ENCODE measurements at regions not wholly inside any gene's neighbourhood (a gene's known extent, or its start where the extent isn't known, plus 50 kb on each side); places are given as distances from the start of the nearest gene placed in this dataset.

- DNase-seq = no peak
- Mint-ChIP-seq H3K9me3 (no peaks in the 10 kb centered on the region), H3K27me3 (peaks cover 9% of the 10 kb centered on the region)
Observed at GRCh38 chr11:13114566-13115379, 105.7 kb downstream of the RASSF10 start.

GRCh38 chr11:13115380-13115675 is 106.2 kb downstream of the RASSF10 start:
- H3K4me1 Mint-ChIP-seq = no peaks in the 10 kb centered on the region
- ATAC-seq (no peak), DNase-seq (no peak)
- H3K27ac Mint-ChIP-seq = no peak overlapping the region
- no peak overlapping the region for H3K4me3 Mint-ChIP-seq
- H3K36me3 Mint-ChIP-seq (ENCODE audit: low read depth) = no peaks in the 10 kb centered on the region
- no peaks in the 10 kb centered on the region for H3K9me3 Mint-ChIP-seq
- peaks cover 9% of the 10 kb centered on the region for H3K27me3 Mint-ChIP-seq

More at GRCh38 chr11:13114566-13115379, 105.7 kb downstream of the RASSF10 start:
- Mint-ChIP-seq H3K36me3 (ENCODE audit: low read depth) (no peaks in the 10 kb centered on the region), H3K4me3 (no peak overlapping the region), H3K27ac (no peak overlapping the region), H3K4me1 (no peaks in the 10 kb centered on the region)
- ATAC-seq = no peak

GRCh38 chr11:13116491-13116890 is 107.4 kb downstream of the RASSF10 start:
- no peaks in the 10 kb centered on the region for H3K36me3 Mint-ChIP-seq (ENCODE audit: low read depth)
- H3K27ac Mint-ChIP-seq = no peak overlapping the region
- H3K27me3 Mint-ChIP-seq = peaks cover 9% of the 10 kb centered on the region
- H3K9me3 Mint-ChIP-seq = no peaks in the 10 kb centered on the region
- ATAC-seq (no peak), DNase-seq (no peak)
- H3K4me1 Mint-ChIP-seq = no peaks in the 10 kb centered on the region
- no peak overlapping the region for H3K4me3 Mint-ChIP-seq

- no peaks in the 10 kb centered on the region for H3K36me3 Mint-ChIP-seq (ENCODE audit: low read depth)
- DNase-seq (no peak), ATAC-seq (no peak)
- H3K4me3 Mint-ChIP-seq = no peak overlapping the region
- peaks cover 9% of the 10 kb centered on the region for H3K27me3 Mint-ChIP-seq
- no peaks in the 10 kb centered on the region for H3K4me1 Mint-ChIP-seq
- no peaks in the 10 kb centered on the region for H3K9me3 Mint-ChIP-seq
- no peak overlapping the region for H3K27ac Mint-ChIP-seq
Observed at GRCh38 chr11:13117344-13117743, 108.2 kb downstream of the RASSF10 start.

GRCh38 chr11:13118194-13118593 is 109.1 kb downstream of the RASSF10 start:
- Mint-ChIP-seq H3K4me3 (no peak overlapping the region), H3K27ac (no peak overlapping the region), H3K27me3 (peaks cover 13% of the 10 kb centered on the region), H3K9me3 (no peaks in the 10 kb centered on the region), H3K36me3 (ENCODE audit: low read depth) (no peaks in the 10 kb centered on the region), H3K4me1 (no peaks in the 10 kb centered on the region)
- no peak for ATAC-seq
- no peak for DNase-seq

- no peak for ATAC-seq
- H3K9me3 Mint-ChIP-seq = no peaks in the 10 kb centered on the region
- no peak for DNase-seq
- no peaks in the 10 kb centered on the region for H3K36me3 Mint-ChIP-seq (ENCODE audit: low read depth)
- no peak overlapping the region for H3K4me3 Mint-ChIP-seq
- no peaks in the 10 kb centered on the region for H3K4me1 Mint-ChIP-seq
- peaks cover 14% of the 10 kb centered on the region for H3K27me3 Mint-ChIP-seq
- no peak overlapping the region for H3K27ac Mint-ChIP-seq
Observed at GRCh38 chr11:13118650-13119049, 109.5 kb downstream of the RASSF10 start.

- H3K9me3 Mint-ChIP-seq = no peaks in the 10 kb centered on the region
- H3K36me3 Mint-ChIP-seq (ENCODE audit: low read depth) = no peaks in the 10 kb centered on the region
- H3K27me3 Mint-ChIP-seq = peaks cover 18% of the 10 kb centered on the region
- no peak overlapping the region for H3K27ac Mint-ChIP-seq
- DNase-seq (no peak), ATAC-seq (no peak)
- H3K4me1 Mint-ChIP-seq = no peaks in the 10 kb centered on the region
- H3K4me3 Mint-ChIP-seq = no peak overlapping the region
Observed at GRCh38 chr11:13119361-13119760, 110.2 kb downstream of the RASSF10 start.

- no peaks in the 10 kb centered on the region for H3K4me1 Mint-ChIP-seq
- ATAC-seq (no peak), DNase-seq (no peak)
- no peak overlapping the region for H3K27ac Mint-ChIP-seq
- no peaks in the 10 kb centered on the region for H3K9me3 Mint-ChIP-seq
- no peaks in the 10 kb centered on the region for H3K36me3 Mint-ChIP-seq (ENCODE audit: low read depth)
- H3K27me3 Mint-ChIP-seq = peaks cover 23% of the 10 kb centered on the region
- no peak overlapping the region for H3K4me3 Mint-ChIP-seq
Observed at GRCh38 chr11:13119941-13120520, 110.9 kb downstream of the RASSF10 start.

- no peak for ATAC-seq
- Mint-ChIP-seq H3K36me3 (ENCODE audit: low read depth) (no peaks in the 10 kb centered on the region), H3K4me3 (no peak overlapping the region), H3K27ac (no peak overlapping the region), H3K9me3 (no peaks in the 10 kb centered on the region), H3K27me3 (peaks cover 26% of the 10 kb centered on the region), H3K4me1 (no peaks in the 10 kb centered on the region)
- DNase-seq = no peak
Observed at GRCh38 chr11:13120691-13121090, 111.6 kb downstream of the RASSF10 start.

- Mint-ChIP-seq H3K4me3 (no peak overlapping the region), H3K4me1 (no peaks in the 10 kb centered on the region), H3K27me3 (peaks cover 26% of the 10 kb centered on the region), H3K9me3 (no peaks in the 10 kb centered on the region), H3K27ac (no peak overlapping the region), H3K36me3 (ENCODE audit: low read depth) (no peaks in the 10 kb centered on the region)
- ATAC-seq (no peak), DNase-seq (no peak)
Observed at GRCh38 chr11:13126430-13126829, 117.3 kb downstream of the RASSF10 start.

GRCh38 chr11:13127161-13127560 is 118.0 kb downstream of the RASSF10 start:
- Mint-ChIP-seq H3K27me3 (peaks cover 26% of the 10 kb centered on the region), H3K4me3 (no peak overlapping the region), H3K4me1 (no peaks in the 10 kb centered on the region), H3K27ac (no peak overlapping the region), H3K36me3 (ENCODE audit: low read depth) (no peaks in the 10 kb centered on the region), H3K9me3 (no peaks in the 10 kb centered on the region)
- ATAC-seq (no peak), DNase-seq (no peak)

GRCh38 chr11:13128354-13128753 is 119.2 kb downstream of the RASSF10 start:
- H3K27ac Mint-ChIP-seq = no peak overlapping the region
- no peak overlapping the region for H3K4me3 Mint-ChIP-seq

GRCh38 chr11:13134066-13134465 is 125.0 kb downstream of the RASSF10 start:
- no peaks in the 10 kb centered on the region for H3K4me1 Mint-ChIP-seq
- no peak for ATAC-seq

More at GRCh38 chr11:13128354-13128753, 119.2 kb downstream of the RASSF10 start:
- no peaks in the 10 kb centered on the region for H3K9me3 Mint-ChIP-seq
- ATAC-seq = no peak
- H3K4me1 Mint-ChIP-seq = no peaks in the 10 kb centered on the region
- H3K27me3 Mint-ChIP-seq = peaks cover 18% of the 10 kb centered on the region
- no peaks in the 10 kb centered on the region for H3K36me3 Mint-ChIP-seq (ENCODE audit: low read depth)
- DNase-seq = no peak

GRCh38 chr11:13134886-13135285 is 125.8 kb downstream of the RASSF10 start:
- Mint-ChIP-seq H3K27me3 (peaks cover 13% of the 10 kb centered on the region), H3K9me3 (no peaks in the 10 kb centered on the region)
- ATAC-seq = no peak

More at GRCh38 chr11:13134066-13134465, 125.0 kb downstream of the RASSF10 start:
- Mint-ChIP-seq H3K27me3 (peaks cover 9% of the 10 kb centered on the region), H3K9me3 (no peaks in the 10 kb centered on the region), H3K27ac (no peak overlapping the region), H3K36me3 (ENCODE audit: low read depth) (no peaks in the 10 kb centered on the region), H3K4me3 (no peak overlapping the region)
- DNase-seq = no peak

GRCh38 chr11:13135385-13136271 is 126.5 kb downstream of the RASSF10 start:
- no peak for DNase-seq
- Mint-ChIP-seq H3K36me3 (ENCODE audit: low read depth) (no peaks in the 10 kb centered on the region), H3K27ac (no peak overlapping the region), H3K4me1 (no peaks in the 10 kb centered on the region), H3K9me3 (no peaks in the 10 kb centered on the region), H3K4me3 (no peak overlapping the region), H3K27me3 (peaks cover 13% of the 10 kb centered on the region)
- no peak for ATAC-seq

More at GRCh38 chr11:13134886-13135285, 125.8 kb downstream of the RASSF10 start:
- Mint-ChIP-seq H3K4me1 (no peaks in the 10 kb centered on the region), H3K27ac (no peak overlapping the region), H3K36me3 (ENCODE audit: low read depth) (no peaks in the 10 kb centered on the region), H3K4me3 (no peak overlapping the region)
- no peak for DNase-seq

All from activated naive CD8-positive, alpha-beta T cell treated with anti-CD3 and anti-CD28 coated beads, Interleukin-2, amount 50 U/mL, for 24 hours (primary cell).